22Rv1 (cell line): ENCODE measurements at regions not wholly inside any gene's neighbourhood (a gene's known extent, or its start where the extent isn't known, plus 50 kb on each side); places are given as distances from the start of the nearest gene placed in this dataset.

ENCODE experiments used
- ZFX ChIP-seq: fragments of 450-650 bp; IDR thresholded peaks from 2 replicates; pipeline ENCODE4 v1.6.1; 2017; ENCODE audit warnings: antibody characterized with exemption, borderline replicate concordance
- TF ChIP-seq, protein P1 (sequence below): fragments of 450-650 bp; IDR thresholded peaks from 2 replicates; pipeline ENCODE4 v1.5.1; 2017; ENCODE audit warnings: mild to moderate bottlenecking

DNA sequence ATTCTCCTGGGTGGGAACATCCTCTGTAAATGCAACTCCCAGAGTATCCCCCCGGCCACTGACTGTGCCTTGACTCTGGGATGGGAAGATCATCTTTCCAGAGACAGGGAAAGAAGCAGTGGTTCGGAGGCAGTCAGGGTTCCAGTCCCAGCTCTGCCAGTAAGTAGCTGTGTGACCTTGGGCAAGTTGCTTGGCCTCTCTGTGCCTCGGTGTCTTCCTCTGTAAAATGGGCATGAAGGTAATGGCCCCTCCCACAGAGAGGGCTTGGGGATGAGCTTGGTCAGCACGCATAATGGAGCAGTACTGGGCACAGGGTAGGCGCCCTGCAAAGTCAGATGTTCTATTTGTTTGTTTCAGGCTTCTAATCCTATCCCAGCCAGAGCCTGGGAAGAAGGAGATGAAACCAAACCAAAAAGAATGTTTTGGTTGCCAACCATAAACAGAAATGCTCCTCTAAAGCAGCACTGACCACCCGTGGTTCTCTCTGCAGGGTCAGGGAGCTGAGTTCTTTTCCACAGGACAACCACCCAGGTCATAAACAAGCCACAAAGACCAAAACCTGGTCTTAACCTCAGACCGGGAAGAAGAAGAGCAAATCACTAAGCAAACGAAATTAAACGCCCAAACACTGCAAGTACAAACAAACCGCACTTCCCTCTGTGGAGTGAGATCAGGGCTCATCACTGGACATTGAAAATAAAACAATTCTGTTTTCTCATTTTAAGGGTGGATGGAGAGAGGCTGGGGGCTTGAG is 381.0 kb upstream of the SULF2 start:
- TF ChIP-seq, protein P1, sequence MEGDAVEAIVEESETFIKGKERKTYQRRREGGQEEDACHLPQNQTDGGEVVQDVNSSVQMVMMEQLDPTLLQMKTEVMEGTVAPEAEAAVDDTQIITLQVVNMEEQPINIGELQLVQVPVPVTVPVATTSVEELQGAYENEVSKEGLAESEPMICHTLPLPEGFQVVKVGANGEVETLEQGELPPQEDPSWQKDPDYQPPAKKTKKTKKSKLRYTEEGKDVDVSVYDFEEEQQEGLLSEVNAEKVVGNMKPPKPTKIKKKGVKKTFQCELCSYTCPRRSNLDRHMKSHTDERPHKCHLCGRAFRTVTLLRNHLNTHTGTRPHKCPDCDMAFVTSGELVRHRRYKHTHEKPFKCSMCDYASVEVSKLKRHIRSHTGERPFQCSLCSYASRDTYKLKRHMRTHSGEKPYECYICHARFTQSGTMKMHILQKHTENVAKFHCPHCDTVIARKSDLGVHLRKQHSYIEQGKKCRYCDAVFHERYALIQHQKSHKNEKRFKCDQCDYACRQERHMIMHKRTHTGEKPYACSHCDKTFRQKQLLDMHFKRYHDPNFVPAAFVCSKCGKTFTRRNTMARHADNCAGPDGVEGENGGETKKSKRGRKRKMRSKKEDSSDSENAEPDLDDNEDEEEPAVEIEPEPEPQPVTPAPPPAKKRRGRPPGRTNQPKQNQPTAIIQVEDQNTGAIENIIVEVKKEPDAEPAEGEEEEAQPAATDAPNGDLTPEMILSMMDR = no peak
- TF ChIP-seq ZFX = no peak
